GM23248 (cell line): ENCODE measurements at regions not wholly inside any gene's neighbourhood (a gene's known extent, or its start where the extent isn't known, plus 50 kb on each side); places are given as distances from the start of the nearest gene placed in this dataset.

Experiments
- EZH2 ChIP-seq: fragments of 200-600 bp; sonication (generic); IDR thresholded peaks from 2 replicates; pipeline ENCODE4 v1.6.1; 2018; ENCODE audit warnings: antibody characterized with exemption, mild to moderate bottlenecking; ENCODE audit not compliant: insufficient read depth, poor library complexity, severe bottlenecking
- EZH2phosphoT487 ChIP-seq: fragments of 200-600 bp; sonication (generic); IDR thresholded peaks from 2 replicates; pipeline ENCODE4 v1.6.1; 2018; ENCODE audit warnings: antibody characterized with exemption, moderate library complexity, mild to moderate bottlenecking, low read depth; ENCODE audit not compliant: insufficient read depth

GRCh38 chr5:179417016-179417415 lies 71.8 kb upstream of the ADAMTS2 start:
- TF ChIP-seq EZH2phosphoT487 = no peak
- TF ChIP-seq EZH2 = no peak
